ENCODE measurements at regions not wholly inside any gene's neighbourhood (a gene's known extent, or its start where the extent isn't known, plus 50 kb on each side); places are given as distances from the start of the nearest gene placed in this dataset.

DNA sequence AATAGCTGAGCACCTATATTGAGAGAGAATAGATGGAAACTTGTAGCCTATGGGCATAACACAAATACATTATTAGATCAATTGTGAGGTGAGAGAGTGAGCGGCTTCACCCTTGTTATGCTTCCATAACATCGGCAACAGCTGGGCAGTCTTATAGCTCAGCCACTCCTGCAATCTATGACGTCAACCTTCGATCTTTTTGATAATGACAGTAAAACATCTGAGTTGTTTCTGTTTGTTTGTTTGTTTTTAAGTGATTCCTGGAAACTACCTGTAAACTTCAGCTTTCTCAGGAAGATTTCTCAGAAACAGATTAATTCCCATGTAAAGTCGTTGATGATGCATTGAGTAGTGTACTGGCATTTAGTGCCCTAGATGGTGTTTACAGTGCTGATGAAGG is 90.0 kb downstream of the DSEL start:
- peak; percentile 93 for FAIRE-seq
- TF ChIP-seq, protein P1, sequence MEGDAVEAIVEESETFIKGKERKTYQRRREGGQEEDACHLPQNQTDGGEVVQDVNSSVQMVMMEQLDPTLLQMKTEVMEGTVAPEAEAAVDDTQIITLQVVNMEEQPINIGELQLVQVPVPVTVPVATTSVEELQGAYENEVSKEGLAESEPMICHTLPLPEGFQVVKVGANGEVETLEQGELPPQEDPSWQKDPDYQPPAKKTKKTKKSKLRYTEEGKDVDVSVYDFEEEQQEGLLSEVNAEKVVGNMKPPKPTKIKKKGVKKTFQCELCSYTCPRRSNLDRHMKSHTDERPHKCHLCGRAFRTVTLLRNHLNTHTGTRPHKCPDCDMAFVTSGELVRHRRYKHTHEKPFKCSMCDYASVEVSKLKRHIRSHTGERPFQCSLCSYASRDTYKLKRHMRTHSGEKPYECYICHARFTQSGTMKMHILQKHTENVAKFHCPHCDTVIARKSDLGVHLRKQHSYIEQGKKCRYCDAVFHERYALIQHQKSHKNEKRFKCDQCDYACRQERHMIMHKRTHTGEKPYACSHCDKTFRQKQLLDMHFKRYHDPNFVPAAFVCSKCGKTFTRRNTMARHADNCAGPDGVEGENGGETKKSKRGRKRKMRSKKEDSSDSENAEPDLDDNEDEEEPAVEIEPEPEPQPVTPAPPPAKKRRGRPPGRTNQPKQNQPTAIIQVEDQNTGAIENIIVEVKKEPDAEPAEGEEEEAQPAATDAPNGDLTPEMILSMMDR (IDR thresholded peaks at IDR 0.05; ENCODE audit: insufficient read depth, missing control alignments), result no peak
- DNase-seq (ENCODE audit: insufficient read length, low spot score), result no peak

DNA sequence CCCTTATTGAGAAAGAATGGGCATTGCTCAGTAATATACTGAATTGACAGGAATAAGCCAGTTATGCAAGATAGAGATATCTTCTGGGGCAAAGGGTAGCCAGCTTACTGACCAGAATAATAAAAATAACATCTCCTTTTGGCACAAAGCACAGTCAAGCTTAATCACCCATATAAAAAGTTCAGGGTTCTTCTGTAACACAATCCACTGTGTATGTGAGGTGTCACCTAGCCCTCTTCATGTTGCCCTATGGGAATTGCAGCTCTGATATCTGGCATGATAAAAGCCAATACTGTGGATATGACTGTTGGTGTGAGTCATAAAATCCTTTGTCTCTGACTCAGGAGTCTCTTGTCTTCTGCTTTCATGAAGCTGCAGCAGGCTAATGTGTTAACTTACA is 90.8 kb downstream of the DSEL start:
- no peak for FAIRE-seq
- DNase-seq (ENCODE audit: insufficient read length, low spot score), result no peak
- TF ChIP-seq, protein P1 (IDR thresholded peaks at IDR 0.05; ENCODE audit: insufficient read depth, missing control alignments), result no peak

DNA sequence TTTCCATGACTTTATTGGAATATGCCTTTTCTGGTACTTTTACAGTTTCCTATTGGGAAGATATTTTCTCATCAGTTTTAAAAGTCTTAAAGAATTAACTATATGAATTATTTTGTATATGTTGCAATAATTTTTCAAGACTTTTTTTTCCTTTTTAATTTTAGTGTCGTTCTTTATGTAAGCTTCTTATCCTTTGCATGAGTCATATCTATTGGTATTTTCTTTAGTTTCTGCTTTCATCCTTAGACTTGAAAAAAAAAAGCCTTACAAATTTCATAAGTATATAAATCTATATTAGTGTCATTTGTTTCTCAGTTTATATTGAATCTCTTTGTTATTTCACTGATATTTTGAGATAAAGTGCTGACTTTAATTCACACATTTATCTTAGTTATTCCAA is 94.9 kb downstream of the DSEL start:
- no peak for FAIRE-seq

DNA sequence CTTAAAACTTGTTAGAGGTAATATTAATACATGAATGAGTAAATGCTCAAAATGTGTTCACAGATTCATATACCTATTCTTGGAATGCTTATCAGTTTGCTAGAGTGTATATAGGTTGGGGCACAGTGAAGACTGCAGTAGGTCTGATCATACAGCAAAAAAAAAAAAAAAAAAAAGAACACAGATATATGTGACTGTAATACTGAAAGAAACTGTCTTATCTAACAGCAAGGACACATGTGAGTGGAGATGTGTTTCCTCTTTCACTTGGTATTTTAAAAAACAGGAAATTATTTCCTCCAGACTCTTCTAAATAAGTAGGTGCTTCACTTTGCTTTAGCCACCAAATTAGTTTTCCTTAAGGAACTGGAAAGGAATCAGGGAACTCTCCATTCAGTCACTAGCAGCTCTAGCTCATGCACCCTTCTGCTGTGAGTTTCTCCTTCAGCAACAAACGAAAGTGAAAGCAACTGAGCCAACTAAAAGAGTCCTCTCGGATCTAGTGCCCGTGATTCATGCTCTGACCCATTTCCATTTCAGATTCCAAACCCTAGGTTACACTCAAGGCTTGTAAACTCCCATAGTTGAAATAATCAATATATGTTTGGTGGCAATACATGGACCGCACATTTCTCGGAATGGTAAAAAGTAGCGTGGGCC is 98.5 kb downstream of the DSEL start:
- peak; percentile 97 for FAIRE-seq
- no peak for DNase-seq (ENCODE audit: insufficient read length, low spot score)
- TF ChIP-seq, protein P1 (IDR thresholded peaks at IDR 0.05; ENCODE audit: insufficient read depth, missing control alignments), result no peak

More for the DNA sequence above, 94.9 kb downstream of the DSEL start:
- DNase-seq (ENCODE audit: insufficient read length, low spot score), result no peak
- TF ChIP-seq, protein P1 (IDR thresholded peaks at IDR 0.05; ENCODE audit: insufficient read depth, missing control alignments), result no peak

DNA sequence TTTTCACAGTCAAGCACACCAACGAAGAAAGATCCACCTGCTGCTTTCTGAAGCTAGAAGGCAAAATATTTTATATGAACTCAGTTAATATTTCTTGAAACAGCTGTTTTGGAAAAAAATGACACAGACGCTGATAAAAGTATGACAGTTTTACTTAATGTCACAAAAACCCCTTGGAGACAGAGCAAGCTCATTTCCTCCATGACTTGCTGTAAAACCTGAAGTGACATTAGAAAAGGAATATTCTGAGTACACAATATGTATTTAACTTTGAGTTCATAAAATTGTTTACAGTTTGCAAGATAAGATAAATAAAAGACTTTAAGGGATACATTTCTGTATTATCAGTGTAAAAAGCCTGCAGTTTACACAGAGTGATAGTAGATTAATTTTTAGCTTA is 105.4 kb downstream of the DSEL start:
- FAIRE-seq, result no peak
- TF ChIP-seq, protein P1 (IDR thresholded peaks at IDR 0.05; ENCODE audit: insufficient read depth, missing control alignments), result no peak
- DNase-seq (ENCODE audit: insufficient read length, low spot score), result no peak

DNA sequence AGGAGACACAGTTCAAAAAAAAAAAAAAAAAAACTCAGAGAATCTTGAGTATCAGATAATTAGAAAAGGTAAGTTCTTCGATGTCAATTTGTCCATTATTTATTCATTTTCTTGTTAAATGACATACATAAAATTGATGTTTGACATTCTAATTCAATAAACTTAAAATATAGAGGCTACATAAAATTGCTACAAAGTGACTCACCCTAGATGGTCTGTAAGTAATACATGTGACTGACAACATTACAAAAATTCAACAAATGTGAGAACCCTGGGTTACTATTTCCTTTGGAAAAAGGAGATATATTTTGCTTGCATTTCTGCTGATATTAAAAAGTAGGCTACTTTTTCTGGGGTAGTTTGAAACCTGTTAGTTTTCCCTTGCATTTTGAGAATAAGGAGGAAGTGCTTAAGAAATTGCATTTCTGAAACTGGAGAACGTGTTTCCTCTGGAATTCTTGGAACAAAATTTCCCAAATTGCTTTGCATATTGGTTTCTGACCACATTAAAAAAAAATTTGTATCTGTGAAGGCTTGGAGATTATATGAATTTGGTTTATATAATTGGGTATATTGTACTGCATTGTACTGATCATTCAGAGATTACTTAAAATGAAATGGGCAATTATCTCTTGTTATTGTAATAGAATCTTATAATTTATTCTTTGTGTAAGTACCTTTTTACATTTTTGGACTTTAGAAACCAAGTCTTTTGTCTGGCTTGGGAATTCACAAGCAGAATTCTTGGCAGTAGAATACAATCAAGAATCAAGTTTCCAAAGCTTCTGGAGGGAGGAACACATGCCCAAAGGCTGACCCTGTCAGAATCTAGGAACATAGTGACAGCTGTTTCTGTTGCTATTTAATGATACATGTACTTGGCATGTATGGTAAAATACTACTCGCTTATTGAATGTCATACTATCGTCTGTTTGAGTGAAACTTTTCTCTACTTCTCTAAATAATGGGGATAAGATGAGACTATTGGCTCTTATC is 106.1 kb downstream of the DSEL start:
- TF ChIP-seq, protein P1 (IDR thresholded peaks at IDR 0.05; ENCODE audit: insufficient read depth, missing control alignments), result no peak
- FAIRE-seq (no peak), DNase-seq (ENCODE audit: insufficient read length, low spot score) (no peak)

All from D721Med (cell line).